ENCODE measurements at regions not wholly inside any gene's neighbourhood (a gene's known extent, or its start where the extent isn't known, plus 50 kb on each side); places are given as distances from the start of the nearest gene placed in this dataset.

DNA sequence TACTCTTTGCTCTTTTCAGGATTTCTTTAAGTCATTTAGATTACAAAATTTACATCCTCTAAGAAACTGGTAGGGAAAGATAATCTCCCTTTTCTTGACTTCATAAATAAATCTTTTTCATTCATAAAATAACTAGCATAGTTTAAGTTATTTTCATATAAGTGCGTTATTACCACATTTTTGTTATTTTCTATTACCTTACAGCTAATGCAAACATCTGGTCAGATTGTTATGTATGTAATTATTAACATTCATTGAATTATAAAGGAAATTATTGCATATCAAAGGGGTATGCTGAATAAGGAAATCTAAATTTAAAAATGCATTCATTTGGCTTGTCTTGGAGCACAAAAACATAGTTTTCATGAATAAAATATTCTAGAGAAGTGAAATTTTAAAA is 55.3 kb upstream of the SLITRK1 start:
- no peak for ATAC-seq (replicated peaks in 1 of 4)
- H3K27ac ChIP-seq (ENCODE audit: low read length) = no peak overlapping the region
- Mint-ChIP-seq H3K27ac (no peak overlapping the region), H3K27me3 (no peaks in the 10 kb centered on the region), H3K4me1 (no peaks in the 10 kb centered on the region), H3K4me3 (no peak overlapping the region), H3K9me3 (peaks cover 0 to 3% (median 0%) of the 10 kb centered on the region in 3 donors), H3K36me3 (no peaks in the 10 kb centered on the region)
- no peaks in the 10 kb centered on the region for H3K9me3 ChIP-seq
- H3K4me1 ChIP-seq (ENCODE audit: control insufficient read depth in 1 of 2, extremely low read depth in 1 of 2, insufficient read depth in 2 of 2, low read length in 2 of 2) = no peaks in the 10 kb centered on the region
- H3K4me3 ChIP-seq (ENCODE audit: control insufficient read depth in 1 of 2, extremely low read depth in 1 of 2, low read length in 1 of 2) = no peak overlapping the region
- no peaks in the 10 kb centered on the region for H3K36me3 ChIP-seq (ENCODE audit: control insufficient read depth in 2 of 2, extremely low read depth in 1 of 2, insufficient read depth in 1 of 2, low read length in 1 of 2)
- no CpG with 5 or more reads among the region's 1 CpG for WGBS (ENCODE audit: insufficient coverage)
- POLR2A ChIA-PET = no interaction called here
- CTCF ChIA-PET = no interaction called here
- DNase-seq = no peak
- H3K27me3 ChIP-seq (replicated peaks in 1 of 2; ENCODE audit: control insufficient read depth in 2 of 2, extremely low read depth in 1 of 2, insufficient read depth in 2 of 2, low read length in 1 of 2) = no peaks in the 10 kb centered on the region

DNA sequence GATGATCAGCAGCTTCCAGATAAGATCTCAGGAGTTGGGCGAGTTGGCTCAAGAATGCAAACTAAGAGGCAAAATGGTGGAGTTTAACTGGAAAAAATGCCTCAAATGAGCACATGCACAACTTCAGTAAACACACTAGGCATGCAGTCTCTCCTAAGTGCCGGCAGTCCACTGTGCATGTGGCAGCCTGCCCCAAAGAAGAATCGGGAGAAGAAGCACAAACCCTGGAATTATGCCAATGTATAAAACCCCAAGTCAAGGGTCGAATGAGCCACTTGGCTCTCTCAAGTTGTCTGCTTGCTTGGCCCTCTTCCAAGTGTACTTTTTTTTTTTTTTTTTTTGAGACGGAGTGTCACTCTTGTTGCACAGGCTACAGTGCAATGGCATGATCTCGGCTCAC is 53.3 kb upstream of the SLITRK1 start:
- no peak for ATAC-seq (replicated peaks in 1 of 4)
- 86% methylated on average over 2 of the region's 6 CpGs for WGBS (ENCODE audit: insufficient coverage)

More for the DNA sequence above, 53.3 kb upstream of the SLITRK1 start:
- H3K4me1 Mint-ChIP-seq = no peaks in the 10 kb centered on the region
- Histone ChIP-seq H3K9me3 (no peaks in the 10 kb centered on the region), H3K4me1 (ENCODE audit: control insufficient read depth in 1 of 2, extremely low read depth in 1 of 2, insufficient read depth in 2 of 2, low read length in 2 of 2) (no peaks in the 10 kb centered on the region), H3K27me3 (replicated peaks in 1 of 2; ENCODE audit: control insufficient read depth in 2 of 2, extremely low read depth in 1 of 2, insufficient read depth in 2 of 2, low read length in 1 of 2) (no peaks in the 10 kb centered on the region), H3K4me3 (ENCODE audit: control insufficient read depth in 1 of 2, extremely low read depth in 1 of 2, low read length in 1 of 2) (no peak overlapping the region), H3K36me3 (ENCODE audit: control insufficient read depth in 2 of 2, extremely low read depth in 1 of 2, insufficient read depth in 1 of 2, low read length in 1 of 2) (no peaks in the 10 kb centered on the region), H3K27ac (ENCODE audit: low read length) (no peak overlapping the region)
- DNase-seq = no peak
- ChIA-PET CTCF (no interaction called here), POLR2A (no interaction called here)
- no peaks in the 10 kb centered on the region for H3K36me3 Mint-ChIP-seq
- no peaks in the 10 kb centered on the region for H3K27me3 Mint-ChIP-seq
- H3K27ac Mint-ChIP-seq = no peak overlapping the region
- H3K4me3 Mint-ChIP-seq = no peak overlapping the region
- peaks cover 0 to 3% (median 0%) of the 10 kb centered on the region in 3 donors for H3K9me3 Mint-ChIP-seq
